NCI-H1092 (cell line): ENCODE measurements at regions not wholly inside any gene's neighbourhood (a gene's known extent, or its start where the extent isn't known, plus 50 kb on each side); places are given as distances from the start of the nearest gene placed in this dataset.

Experiments used
- DNase-seq: peaks from one replicate; lab custom pipeline; 2025; lab: John Stamatoyannopoulos, UW

DNA sequence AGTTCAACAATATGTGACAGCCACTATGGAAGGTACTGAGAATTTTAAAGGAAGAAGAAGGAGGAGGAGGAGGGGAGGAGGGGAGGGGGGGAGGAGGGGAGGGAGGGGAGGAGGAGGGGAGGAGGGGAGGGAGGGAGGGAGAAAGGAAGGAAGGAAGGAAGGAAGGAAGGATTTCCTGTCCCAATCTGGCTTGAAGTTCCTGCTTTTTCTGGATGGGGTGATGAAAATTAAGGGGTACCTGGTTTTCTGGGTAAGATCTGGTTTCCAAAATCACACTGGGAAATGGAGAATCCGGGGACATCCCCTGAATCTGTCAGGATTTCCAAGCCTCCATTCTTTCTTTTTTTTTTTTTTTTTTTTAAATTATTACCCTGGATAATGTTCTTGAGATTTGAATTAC, 271.8 kb downstream of the MTX2 start:
- DNase-seq = no peak

DNA sequence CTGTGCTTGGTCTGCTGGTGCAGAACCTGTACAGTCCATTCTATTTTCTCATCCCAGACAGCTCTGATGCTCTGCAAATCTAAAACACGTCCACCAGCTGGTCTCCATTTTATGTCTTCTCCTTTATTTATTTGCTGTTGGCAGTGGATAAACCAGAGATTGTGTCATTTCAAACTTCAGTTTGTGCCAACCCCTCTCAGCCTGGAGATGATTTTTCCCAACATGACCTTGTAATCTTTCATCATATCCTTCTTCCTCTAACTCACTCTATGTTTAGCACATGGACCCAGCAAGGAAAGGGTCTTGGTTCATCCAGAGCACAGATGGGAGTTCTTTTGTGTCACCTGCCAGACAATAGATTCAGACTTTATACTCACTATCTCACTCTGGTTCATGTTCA, 273.2 kb downstream of the MTX2 start:
- no peak for DNase-seq

DNA sequence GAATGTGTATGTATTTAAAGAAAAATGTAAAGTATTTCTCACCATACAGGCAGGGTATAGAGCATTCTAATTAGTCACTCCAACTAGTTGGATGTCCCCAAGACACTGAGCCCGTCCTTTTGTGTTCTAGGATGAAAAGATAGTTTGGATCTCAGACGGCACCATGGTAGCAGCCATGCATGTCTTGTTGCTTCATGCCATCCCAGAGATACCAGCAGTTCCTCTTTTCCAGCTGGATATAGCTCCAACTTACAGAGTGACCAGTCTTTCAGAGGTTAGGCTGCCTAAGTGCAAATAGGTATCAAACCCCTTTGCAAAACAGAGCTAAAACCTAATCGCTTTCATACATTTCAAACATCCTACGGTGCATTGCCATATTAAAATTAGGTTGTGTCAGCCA, 275.3 kb downstream of the MTX2 start:
- DNase-seq = no peak

DNA sequence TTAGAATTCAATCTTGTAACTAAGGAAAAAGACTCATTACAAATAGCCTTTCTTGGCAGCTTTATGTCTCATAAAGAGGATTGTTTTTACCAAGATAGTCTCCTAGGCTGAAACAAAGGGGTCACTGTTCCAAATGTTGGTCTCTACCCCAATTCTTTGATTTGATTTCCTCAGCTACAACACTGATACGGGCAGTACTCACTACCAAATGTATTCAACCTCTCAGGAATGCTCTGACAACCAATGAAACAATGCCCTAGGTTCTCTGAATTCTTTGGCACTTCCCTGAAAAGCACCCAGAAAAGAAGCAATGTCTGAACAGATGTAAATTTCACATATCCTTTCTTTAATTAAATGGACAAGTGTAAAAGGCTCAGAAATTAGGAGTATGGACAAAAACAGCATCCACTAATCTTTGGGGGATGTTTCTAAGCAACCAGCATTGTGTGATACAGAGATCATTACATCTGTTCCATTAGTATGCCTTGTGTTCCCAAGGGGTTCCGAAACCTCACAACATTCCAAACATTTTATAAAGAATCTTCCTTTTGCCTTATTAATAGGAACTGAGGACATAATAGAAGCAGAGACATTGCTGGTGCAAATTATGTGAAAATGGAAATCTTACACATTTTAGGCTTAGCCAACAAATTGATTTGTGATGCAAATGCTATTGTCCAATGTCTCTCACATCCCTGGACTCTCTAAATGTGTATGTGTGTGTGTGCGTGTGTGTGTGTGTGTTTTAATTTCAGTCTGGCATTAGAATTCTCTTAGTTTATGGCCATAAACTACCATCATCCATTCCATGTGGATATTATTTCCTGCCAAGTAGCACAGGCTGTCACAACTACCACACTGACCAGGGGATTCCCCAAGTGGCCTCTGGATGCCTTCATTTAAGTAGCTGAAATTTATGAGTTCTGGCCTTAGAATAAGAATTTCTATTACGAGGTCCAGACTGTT, 276.0 kb downstream of the MTX2 start:
- DNase-seq = no peak

DNA sequence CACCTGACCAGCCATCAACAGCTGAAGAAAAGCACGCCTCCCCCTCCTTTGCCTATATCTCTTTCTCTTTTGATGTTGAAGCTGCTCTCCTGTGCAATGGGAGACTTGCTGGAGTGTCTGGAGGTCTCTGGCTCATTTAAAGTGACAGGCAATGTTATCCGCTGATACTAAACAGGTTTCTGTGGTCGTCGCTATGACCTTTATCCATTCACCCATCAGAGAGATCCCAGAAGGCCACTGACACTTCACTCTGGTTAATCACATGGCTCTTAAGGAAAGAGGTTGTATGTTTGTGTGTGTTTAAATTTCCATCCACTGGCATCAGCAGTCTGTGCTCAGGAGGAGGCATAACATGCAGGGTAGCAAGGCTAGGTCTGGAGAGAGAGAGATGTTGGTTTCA, 277.3 kb downstream of the MTX2 start:
- no peak for DNase-seq

DNA sequence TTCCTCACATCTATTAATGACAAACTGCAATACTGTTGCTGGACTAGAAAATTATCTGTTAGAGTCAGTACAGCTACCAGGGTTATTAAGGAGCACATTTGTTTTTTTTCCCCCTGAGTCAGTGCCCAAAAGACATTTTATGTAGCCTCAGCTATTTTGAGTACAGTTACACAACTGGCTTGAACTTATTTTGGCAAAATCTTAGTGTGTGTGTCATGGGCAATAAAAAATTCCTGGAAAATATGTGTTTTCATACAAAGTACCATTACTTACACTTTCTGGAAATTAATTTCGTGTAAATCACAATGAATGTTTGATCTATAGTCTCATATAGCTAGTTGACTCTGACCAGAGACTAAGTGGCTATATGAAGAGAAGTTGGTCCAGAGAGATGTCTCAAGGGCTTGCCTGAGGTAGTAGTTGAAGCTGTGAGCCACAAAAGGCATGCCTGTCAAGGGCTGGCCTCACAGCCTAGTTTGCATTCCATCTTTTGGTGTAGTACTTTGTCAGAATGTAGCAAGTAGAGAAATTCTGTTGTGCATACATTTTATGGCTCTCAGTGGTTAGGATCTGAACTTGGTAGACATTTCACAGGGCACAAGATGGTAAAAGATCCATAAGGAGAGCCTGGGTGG, 283.4 kb downstream of the MTX2 start:
- DNase-seq = no peak

DNA sequence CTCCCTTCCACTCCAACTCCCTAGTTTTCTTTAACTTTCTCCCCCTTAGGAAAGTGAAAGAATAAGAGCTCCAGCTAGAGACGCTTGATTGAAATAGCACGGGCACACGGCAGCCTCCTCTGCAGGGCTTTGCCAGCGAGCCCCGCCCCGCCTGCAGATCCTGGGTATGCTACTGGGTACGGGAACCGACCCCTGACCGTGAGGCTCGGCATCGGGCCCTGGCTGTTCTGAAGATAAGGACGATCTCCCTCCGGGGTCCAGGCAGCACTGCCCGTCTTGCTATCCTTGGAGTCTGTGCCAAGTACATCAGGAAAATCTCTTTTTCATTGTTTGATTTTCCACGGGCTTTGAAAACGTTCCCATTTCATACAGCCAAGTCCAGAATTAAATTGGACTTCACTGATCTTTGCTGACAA, 284.5 kb downstream of the MTX2 start:
- peak; percentile 13 for DNase-seq

DNA sequence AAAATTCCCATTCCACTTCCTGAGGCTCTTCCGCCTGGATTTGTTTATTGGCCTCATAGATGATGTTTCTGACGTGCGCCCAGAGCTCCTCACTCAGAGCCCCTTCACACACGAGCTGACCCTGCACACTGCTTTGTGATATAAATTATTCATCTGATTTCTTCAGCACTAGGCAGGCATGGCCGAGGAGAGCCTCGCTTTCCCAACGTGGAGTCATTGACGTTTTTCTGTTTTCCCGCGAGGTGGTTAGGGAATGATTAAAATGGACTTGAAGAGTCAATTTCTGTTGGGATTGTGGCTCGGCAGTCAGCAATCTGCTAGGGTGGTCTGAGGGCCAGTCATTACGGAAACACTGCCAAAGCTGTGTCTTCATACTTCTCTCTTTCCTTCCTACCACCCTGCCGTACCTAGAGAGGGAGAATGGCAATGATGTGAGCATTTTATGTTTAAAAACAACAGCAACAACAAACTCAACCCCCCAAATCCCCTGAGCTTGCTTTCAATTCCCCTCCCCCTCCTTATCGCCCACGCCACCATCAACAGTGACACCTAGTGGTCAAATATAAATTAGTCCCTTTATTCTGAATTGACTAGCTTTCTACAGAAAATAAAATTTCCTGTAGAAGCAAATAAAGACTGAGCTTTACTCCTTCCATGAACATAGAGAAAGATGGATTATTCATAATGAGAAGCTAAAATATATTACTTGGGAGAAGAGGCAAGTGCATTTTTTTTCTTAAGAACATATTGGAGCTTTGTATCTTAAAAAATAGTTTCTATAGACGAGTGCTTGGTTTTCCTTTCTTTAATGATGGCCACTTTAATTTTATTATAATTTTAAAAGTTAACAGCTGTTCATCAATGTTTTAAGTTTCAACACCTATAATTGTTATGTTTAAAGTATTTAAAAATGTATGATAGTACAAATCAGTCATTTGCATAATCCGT, 285.1 kb downstream of the MTX2 start:
- DNase-seq = peak; percentile 51

DNA sequence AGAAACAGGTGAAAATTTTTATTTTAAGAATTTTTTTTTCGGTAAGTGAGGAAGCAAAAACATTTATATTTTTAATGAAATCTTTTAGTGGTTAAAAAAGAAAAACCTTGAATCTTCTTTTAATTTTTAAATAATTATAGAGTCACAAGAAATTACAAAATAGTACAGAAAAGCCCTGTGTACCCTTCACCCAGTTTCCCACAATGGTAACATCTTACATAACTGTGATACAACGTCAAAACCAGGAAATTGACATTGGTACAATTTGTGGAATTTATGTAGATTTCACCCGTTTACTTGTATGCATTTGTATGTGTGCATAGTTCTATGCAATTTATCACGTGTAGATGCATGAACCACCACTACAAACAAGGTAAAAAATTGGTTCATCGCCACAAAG, 285.9 kb downstream of the MTX2 start:
- no peak for DNase-seq

DNA sequence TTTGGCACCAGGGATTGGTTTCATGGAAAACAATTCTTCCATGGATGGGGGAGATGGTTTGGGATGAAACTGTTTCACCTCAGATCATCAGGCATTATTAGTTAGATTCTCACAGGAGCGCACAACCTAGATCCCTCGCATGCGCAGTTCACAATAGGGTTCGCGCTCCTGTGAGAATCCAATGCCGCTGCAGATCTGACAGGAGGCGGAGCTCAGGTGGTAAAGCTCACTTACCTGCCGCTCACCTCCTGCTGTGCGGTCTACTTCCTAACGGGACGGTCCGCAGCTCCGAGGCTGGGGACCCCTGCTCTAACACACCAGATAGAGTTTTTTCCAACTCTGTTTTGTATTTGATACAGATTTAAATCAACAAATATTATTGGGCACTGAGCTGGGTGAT, 286.5 kb downstream of the MTX2 start:
- no peak for DNase-seq

DNA sequence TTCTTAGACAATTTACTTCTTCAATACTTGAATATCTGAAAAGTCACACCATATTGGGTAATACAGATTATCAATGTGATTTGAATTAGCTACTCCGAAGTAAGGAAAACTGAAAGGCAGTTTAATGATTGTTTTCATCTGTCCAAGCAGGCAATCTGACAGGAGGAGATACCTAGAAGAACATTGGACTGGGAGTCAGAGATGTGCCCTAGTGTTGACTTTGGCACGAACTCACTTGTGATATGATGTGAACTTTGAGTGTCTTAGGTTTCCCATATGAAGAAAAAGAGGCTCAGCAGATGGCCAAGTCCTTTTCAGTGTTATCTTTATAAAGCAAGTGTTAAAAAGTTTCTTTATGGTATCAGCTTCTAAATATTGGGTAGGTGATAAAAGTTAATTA, 287.1 kb downstream of the MTX2 start:
- no peak for DNase-seq

DNA sequence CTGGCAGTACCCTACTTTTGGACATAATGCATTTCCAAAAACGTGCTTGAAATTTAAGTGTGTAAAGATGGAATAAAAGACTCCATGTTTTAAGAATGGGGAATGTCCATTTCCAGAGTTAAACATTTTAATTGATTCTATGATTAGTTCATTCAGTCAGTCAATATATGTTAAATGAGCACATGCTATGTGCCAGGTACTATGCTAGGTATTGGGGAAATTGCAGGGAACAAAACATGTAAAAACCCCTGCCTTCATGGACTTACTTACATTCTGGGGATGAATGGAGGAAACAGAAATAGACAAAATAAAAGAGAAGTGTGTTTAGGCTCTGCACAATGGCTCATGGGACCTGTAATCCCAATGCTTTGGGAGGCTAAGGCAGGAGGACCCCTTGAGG, 288.6 kb downstream of the MTX2 start:
- DNase-seq = no peak

DNA sequence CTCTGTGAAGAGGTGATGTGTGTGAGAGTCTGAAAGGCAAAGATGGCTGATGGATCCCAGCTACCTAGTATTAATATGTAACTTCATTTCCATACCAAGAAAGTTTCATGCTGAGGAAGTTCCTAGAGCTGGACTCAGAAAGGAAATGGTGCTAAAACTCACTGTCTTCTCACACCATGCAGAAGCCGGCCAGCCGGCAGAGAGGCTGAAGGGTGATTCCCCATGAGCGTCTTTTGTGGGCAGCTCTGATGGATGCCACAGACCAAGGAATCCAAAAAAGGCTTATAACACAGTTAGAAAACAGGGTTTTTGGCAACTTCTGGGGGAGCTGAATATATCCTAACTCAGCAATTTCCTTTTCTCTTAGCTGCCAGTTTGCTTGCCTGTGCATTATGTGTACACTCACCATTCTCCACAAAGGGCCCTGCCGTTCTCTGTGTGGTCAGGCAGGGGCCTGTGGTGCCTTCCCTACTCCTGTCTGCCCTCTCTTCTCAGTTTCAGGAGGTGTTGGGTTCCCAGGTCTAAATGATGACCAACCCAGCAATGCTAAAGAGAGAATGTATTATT, 289.4 kb downstream of the MTX2 start:
- no peak for DNase-seq

DNA sequence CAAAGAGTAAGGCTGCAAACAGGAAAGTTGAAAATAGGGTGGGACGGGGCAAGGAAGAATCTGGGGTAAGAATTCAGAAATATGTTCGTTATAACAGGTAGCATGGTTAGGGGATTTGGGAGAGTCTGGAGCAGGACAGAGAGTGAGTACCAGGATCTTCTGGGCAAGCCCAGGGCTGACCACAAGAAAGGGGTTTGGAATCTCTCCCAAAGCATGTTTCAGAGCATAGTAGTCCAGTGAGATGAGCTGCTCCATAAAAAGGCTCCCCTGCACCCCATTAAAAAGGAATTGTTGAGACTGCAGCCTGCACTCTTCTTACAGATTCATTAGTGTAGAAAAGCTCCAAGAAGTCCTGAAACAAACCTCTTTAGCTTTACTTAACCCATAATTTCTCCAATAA, 291.1 kb downstream of the MTX2 start:
- no peak for DNase-seq

DNA sequence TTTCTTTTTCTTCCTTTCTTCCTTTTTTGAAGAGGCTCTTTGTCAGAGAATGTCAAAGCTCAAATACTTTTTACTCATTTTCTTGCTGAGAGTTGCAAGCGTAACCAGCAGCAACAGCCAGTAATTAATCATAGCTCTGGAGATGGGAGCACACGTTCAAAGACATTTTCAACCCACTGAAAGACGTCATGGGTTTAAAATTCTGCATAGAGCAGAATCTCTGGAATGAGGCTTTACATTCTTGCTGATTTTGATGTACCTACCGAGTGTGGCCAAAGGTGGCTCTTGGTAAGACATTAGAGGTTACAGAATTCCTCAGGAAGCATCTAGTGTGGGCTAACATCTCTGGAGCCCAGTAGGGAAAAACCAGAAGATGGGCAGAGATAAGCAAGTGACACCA, 292.5 kb downstream of the MTX2 start:
- no peak for DNase-seq

DNA sequence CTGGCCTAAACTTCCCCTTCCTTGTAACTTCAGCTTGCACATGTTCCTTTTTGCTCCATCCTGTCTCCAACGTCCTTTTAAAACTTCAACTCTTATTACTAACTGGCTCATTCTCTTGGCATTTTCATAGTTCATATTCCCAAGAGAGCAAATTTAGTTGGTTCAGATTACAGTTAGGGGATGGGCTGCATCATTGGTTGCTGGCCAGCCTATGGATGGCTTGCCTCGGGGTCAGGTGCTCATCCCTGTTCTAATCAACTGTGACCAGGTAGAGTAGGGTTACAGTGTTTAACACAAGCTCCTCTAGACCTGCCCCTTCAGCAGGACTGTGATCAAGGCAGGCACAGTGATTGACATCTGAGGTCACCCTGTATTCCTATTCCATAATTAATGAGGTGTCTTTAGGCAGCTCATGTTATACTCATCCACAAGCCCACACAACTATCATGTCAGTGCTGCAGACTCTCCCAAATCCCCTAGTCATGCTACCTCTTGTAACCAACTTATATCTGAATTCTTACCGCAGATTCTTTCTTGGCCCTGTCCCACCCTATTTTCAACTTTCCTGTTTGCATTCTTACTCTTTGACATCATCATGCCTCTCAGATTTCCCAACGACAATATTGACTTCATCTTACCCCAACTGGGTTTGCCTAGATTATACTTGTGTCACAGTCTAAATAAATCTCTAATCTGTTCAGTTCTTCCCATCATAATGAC, 293.3 kb downstream of the MTX2 start:
- DNase-seq = no peak

DNA sequence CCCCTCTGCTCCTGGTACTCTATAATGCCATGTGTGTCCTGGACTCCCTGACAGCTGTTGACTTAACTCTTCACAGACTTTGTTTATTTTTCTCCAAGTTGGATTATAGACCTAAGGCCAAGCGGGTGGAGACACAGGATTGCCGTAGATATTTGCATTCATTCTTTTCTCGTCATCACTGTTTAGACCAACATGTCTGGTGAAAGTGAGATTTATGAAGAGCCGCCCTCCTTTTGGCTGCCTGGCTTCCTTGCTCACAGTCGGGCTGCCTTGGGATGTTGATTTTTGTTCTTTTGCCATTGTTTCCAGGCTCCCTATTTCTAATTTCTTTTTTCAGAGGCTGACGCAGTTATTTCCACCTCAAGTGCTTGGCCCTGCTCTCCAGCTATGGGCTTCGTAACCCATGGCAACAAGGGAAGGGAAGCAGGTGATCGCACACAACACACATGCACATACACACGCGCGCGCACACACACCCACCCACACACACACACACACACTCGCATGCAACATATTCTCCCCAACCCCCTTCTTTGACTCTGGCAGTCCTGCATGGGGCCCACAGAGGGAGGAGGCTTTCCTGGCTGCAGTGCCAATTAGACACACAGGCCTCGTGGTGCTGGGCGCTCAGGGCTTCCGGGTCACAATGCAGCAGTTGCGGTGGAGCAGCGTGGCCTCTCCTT, 296.5 kb downstream of the MTX2 start:
- peak; percentile 64 for DNase-seq

DNA sequence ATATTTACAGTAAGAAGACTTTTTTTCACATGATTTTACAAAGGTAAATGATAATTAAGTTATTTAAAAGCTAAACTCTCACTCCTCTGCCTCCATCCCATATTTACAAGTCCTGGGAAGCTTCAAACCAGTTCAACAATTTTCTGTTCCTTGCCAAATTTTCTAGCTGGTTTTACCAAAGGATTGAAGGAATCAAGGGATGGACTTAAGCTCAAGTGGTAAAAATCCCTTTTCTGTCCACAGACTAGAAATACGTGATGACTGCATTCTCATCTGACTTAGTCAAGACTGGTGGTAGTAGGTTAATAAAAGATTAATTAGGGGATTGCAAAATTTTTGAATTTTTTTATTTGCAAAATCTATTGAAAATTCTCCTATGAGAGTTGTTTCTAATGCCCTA, 297.3 kb downstream of the MTX2 start:
- no peak for DNase-seq

DNA sequence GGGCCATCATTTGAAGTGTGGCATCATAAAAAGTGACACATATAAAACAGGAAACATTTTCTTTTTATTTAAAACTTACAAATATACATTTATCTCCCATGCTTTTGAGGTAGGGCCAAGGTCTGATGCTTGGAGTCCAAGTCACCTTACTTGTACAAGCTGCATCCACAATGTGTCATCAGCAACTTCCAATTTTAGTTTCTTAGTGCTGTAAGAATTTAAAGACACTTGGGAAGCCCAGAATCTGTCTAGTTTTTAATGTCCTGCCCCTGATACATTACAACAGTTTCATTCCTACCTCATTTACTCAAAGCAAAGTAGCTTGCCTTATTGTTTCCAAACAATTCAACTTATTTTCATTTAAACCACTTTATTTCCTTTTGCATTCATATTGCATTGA, 297.7 kb downstream of the MTX2 start:
- DNase-seq = no peak

DNA sequence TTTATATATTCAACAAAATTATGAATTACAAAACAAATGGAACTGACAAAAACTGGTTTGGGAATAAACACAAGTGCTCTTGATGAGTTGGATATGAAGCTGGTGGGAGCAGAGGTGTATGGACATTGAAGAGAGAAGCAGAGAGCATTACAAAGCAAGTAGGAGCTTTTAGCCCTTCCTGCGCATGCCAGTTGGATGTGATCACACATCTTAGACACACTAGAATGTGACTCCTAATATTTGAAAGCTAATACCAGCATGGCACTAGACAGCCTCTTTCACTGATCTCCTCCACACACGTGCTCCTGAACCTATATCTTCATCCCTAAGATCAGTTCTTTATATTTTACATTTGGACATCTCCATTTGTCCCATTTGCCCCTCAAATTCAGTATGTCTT, 298.1 kb downstream of the MTX2 start:
- DNase-seq = no peak

DNA sequence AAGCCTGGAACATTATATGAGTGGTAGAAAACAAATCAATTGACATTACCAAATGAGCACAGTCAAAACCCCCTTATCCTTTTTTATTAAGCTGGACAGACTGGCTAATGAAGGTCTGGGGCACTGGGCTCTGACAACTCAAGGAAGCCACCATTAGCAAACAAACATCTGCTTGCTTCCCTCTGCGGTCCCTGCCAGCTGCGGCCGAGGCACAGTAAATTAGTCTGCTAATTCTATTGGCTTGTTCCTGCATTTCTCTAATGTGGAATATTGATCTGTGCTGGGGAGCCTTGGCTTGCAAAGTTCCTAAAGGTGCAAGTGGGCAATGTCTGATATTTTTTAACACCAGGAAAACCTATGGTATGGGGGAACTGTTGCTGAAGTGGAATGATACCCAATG, 300.3 kb downstream of the MTX2 start:
- no peak for DNase-seq
